GM18508 (cell line): ENCODE measurements at regions not wholly inside any gene's neighbourhood (a gene's known extent, or its start where the extent isn't known, plus 50 kb on each side); places are given as distances from the start of the nearest gene placed in this dataset.
"Not testable (repeated sequence)": the region's sequence is repeated elsewhere in the genome, so short reads cannot be mapped to it uniquely, and the experiment has no call there.

Experiments used
- ATAC-seq: cut with Tn5 transposase; IDR thresholded peaks from one replicate; pipeline ENCODE4 v1.9.1; 2021; ENCODE audit warnings: moderate number of reproducible peaks; ENCODE audit not compliant: insufficient read depth, unreplicated experiment

GRCh38 chr2:216776066-216776850, 80.9 kb upstream of the IGFBP5 start:
- no peak for ATAC-seq

GRCh38 chr2:216775043-216775453, 79.7 kb upstream of the IGFBP5 start:
- ATAC-seq: no peak

GRCh38 chr2:216774620-216775019, 79.3 kb upstream of the IGFBP5 start:
- ATAC-seq: no peak

GRCh38 chr2:216774180-216774579, 78.8 kb upstream of the IGFBP5 start:
- no peak for ATAC-seq

- ATAC-seq: no peak
Measured at GRCh38 chr2:216773072-216773471, 77.7 kb upstream of the IGFBP5 start.

- ATAC-seq: no peak
Measured at GRCh38 chr2:216770717-216771116, 75.4 kb upstream of the IGFBP5 start.

GRCh38 chr2:216770050-216770449, 74.7 kb upstream of the IGFBP5 start:
- no peak for ATAC-seq

GRCh38 chr2:216769626-216770025, 74.3 kb upstream of the IGFBP5 start:
- no peak for ATAC-seq

- ATAC-seq: no peak
Measured at GRCh38 chr2:216768908-216769411, 73.6 kb upstream of the IGFBP5 start.

GRCh38 chr2:216765761-216766262, 70.5 kb upstream of the IGFBP5 start:
- ATAC-seq: no peak

GRCh38 chr2:216763396-216763795, 68.0 kb upstream of the IGFBP5 start:
- ATAC-seq: no peak

- no peak for ATAC-seq
Measured at GRCh38 chr2:216761809-216762208, 66.5 kb upstream of the IGFBP5 start.

GRCh38 chr2:216761133-216761532, 65.8 kb upstream of the IGFBP5 start:
- no peak for ATAC-seq

GRCh38 chr2:216758256-216759155, 63.2 kb upstream of the IGFBP5 start:
- ATAC-seq: no peak

- no peak for ATAC-seq
Measured at GRCh38 chr2:216757532-216757931, 62.2 kb upstream of the IGFBP5 start.

- no peak for ATAC-seq
Measured at GRCh38 chr2:216756435-216756834, 61.1 kb upstream of the IGFBP5 start.

GRCh38 chr2:216754812-216755211, 59.5 kb upstream of the IGFBP5 start:
- ATAC-seq: no peak

- no peak for ATAC-seq
Measured at GRCh38 chr2:216754336-216754735, 59.0 kb upstream of the IGFBP5 start.

GRCh38 chr2:216752855-216753505, 57.6 kb upstream of the IGFBP5 start:
- no peak for ATAC-seq

- ATAC-seq: not testable (repeated sequence)
Measured at GRCh38 chr2:216750750-216751149, 55.4 kb upstream of the IGFBP5 start.
